GM23338 (cell line): ENCODE measurements at regions not wholly inside any gene's neighbourhood (a gene's known extent, or its start where the extent isn't known, plus 50 kb on each side); places are given as distances from the start of the nearest gene placed in this dataset.

Experiments
- ATAC-seq: fragments of 200-7000 bp; cut with Tn5 transposase; 3 replicates; pipeline ENCODE4 v1.9.1; 2020
- DNase-seq: peaks from one replicate; pipeline ENCODE4 v3.0.0-alpha.2; 2015; ENCODE audit warnings: low spot score
- H2AFZ ChIP-seq: fragments of 200-600 bp; sonication (generic); 2 replicates; pipeline ENCODE4 v1.8.0; 2016; ENCODE audit warnings: antibody characterized with exemption, mild to moderate bottlenecking, moderate library complexity
- H3F3A ChIP-seq: fragments of 200-600 bp; sonication (generic); replicated peaks from 2 replicates; pipeline ENCODE4 v1.8.0; 2017; ENCODE audit warnings: antibody characterized with exemption, mixed run types, low read depth
- H3K27ac ChIP-seq: fragments of 200-600 bp; sonication (generic); 2 replicates; pipeline ENCODE4 v1.6.1; 2016; ENCODE audit warnings: low read depth
- H3K27me3 ChIP-seq: fragments of 200-600 bp; sonication (generic); 2 replicates; pipeline ENCODE4 v1.8.0; 2016; ENCODE audit warnings: mild to moderate bottlenecking, mixed run types, moderate library complexity; ENCODE audit not compliant: insufficient read depth
- H3K36me3 ChIP-seq: fragments of 200-600 bp; sonication (generic); 2 replicates; pipeline ENCODE4 v1.8.0; 2016; ENCODE audit warnings: mild to moderate bottlenecking; ENCODE audit not compliant: insufficient read depth
- H3K4me1 ChIP-seq: fragments of 200-600 bp; sonication (generic); 2 replicates; pipeline ENCODE4 v1.8.0; 2016; ENCODE audit warnings: mild to moderate bottlenecking, moderate library complexity; ENCODE audit not compliant: insufficient read depth
- H3K4me2 ChIP-seq: fragments of 200-600 bp; sonication (generic); 2 replicates; pipeline ENCODE4 v1.7.1; 2017; ENCODE audit warnings: mixed run types
- H3K4me3 ChIP-seq: fragments of 200-600 bp; sonication (generic); 2 replicates; pipeline ENCODE4 v1.6.1; 2016; ENCODE audit warnings: mixed run types
- H3K79me2 ChIP-seq: fragments of 200-600 bp; sonication (generic); replicated peaks from 2 replicates; pipeline ENCODE4 v1.8.0; 2017; ENCODE audit warnings: mild to moderate bottlenecking; ENCODE audit not compliant: insufficient read depth
- H3K9me2 ChIP-seq: fragments of 200-600 bp; sonication (generic); 2 replicates; pipeline ENCODE4 v1.8.0; 2017; ENCODE audit not compliant: insufficient read depth
- H4K20me1 ChIP-seq: fragments of 200-600 bp; sonication (generic); replicated peaks from 2 replicates; pipeline ENCODE4 v1.8.0; 2017; ENCODE audit warnings: mild to moderate bottlenecking; ENCODE audit not compliant: insufficient read depth
- H3K27ac Mint-ChIP-seq: 2 replicates; pipeline ENCODE4 v1.8.0; 2020; ENCODE audit warnings: inconsistent platforms, mild to moderate bottlenecking, moderate library complexity, mixed read lengths
- H3K27me3 Mint-ChIP-seq: 3 replicates; pipeline ENCODE4 v1.8.0; 2022; ENCODE audit warnings: low read depth, mild to moderate bottlenecking, moderate library complexity, mixed read lengths, inconsistent platforms; ENCODE audit not compliant: insufficient read depth, poor library complexity
- H3K36me3 Mint-ChIP-seq: 3 replicates; pipeline ENCODE4 v1.8.0; 2021; ENCODE audit warnings: low read depth, mild to moderate bottlenecking, inconsistent platforms, moderate library complexity, mixed read lengths
- H3K4me1 Mint-ChIP-seq: 3 replicates; pipeline ENCODE4 v1.8.0; 2020; ENCODE audit warnings: mild to moderate bottlenecking, inconsistent platforms, mixed read lengths
- H3K4me3 Mint-ChIP-seq: 3 replicates; pipeline ENCODE4 v1.8.0; 2021; ENCODE audit warnings: moderate library complexity, mild to moderate bottlenecking, inconsistent platforms, mixed read lengths
- H3K9me3 Mint-ChIP-seq: 3 replicates; pipeline ENCODE4 v1.8.0; 2020; ENCODE audit warnings: moderate library complexity, mild to moderate bottlenecking, inconsistent platforms, mixed read lengths
- POLR2AphosphoS5 ChIP-seq: IDR thresholded peaks from 2 replicates; pipeline ENCODE4 v1.6.1; 2016; ENCODE audit warnings: antibody characterized with exemption, low read depth
- TF ChIP-seq, protein P1 (sequence below): fragments of 250-450 bp; sonication (Bioruptor Pico); IDR thresholded peaks from 2 replicates; pipeline ENCODE4 v1.5.0; 2020; ENCODE audit warnings: mild to moderate bottlenecking, moderate library complexity
- TF ChIP-seq, protein P2 (sequence below): IDR thresholded peaks from 2 replicates; pipeline ENCODE4 v1.6.1; 2016; ENCODE audit warnings: antibody characterized with exemption

DNA sequence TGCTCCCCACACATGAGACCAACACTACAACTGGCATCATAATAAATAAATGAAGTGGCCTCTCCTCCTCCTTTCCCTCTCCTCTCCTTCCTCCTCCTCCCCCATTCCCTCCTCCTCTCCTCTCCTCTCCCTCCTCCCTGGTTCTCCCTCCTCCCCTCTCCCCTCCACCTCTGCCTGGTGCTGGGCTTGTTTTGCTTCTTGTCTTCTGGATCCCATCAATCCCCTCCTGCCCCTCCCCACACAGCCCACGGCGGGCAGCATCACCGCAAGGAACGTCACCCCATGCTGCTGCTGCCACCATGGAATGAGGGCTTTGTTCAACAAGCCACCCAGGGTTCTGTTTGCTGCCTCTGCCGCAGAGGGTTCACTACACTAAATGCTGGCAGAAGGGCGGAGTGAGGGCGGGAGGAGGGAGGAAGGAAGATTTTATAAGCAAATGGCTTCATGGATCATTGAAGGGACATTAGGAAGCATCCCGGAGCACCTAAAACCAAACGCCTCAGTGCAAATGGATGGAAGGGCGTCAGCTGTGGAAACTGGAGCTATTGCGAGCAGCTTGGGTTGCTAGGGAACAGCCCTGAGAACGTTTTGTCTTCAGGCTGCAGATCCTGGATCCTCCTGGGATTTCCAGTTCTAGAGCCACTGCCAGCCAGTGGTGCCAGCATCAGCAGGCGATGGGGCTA lies 379.7 kb upstream of the ZMIZ1 start (continued):
- TF ChIP-seq, protein P1, sequence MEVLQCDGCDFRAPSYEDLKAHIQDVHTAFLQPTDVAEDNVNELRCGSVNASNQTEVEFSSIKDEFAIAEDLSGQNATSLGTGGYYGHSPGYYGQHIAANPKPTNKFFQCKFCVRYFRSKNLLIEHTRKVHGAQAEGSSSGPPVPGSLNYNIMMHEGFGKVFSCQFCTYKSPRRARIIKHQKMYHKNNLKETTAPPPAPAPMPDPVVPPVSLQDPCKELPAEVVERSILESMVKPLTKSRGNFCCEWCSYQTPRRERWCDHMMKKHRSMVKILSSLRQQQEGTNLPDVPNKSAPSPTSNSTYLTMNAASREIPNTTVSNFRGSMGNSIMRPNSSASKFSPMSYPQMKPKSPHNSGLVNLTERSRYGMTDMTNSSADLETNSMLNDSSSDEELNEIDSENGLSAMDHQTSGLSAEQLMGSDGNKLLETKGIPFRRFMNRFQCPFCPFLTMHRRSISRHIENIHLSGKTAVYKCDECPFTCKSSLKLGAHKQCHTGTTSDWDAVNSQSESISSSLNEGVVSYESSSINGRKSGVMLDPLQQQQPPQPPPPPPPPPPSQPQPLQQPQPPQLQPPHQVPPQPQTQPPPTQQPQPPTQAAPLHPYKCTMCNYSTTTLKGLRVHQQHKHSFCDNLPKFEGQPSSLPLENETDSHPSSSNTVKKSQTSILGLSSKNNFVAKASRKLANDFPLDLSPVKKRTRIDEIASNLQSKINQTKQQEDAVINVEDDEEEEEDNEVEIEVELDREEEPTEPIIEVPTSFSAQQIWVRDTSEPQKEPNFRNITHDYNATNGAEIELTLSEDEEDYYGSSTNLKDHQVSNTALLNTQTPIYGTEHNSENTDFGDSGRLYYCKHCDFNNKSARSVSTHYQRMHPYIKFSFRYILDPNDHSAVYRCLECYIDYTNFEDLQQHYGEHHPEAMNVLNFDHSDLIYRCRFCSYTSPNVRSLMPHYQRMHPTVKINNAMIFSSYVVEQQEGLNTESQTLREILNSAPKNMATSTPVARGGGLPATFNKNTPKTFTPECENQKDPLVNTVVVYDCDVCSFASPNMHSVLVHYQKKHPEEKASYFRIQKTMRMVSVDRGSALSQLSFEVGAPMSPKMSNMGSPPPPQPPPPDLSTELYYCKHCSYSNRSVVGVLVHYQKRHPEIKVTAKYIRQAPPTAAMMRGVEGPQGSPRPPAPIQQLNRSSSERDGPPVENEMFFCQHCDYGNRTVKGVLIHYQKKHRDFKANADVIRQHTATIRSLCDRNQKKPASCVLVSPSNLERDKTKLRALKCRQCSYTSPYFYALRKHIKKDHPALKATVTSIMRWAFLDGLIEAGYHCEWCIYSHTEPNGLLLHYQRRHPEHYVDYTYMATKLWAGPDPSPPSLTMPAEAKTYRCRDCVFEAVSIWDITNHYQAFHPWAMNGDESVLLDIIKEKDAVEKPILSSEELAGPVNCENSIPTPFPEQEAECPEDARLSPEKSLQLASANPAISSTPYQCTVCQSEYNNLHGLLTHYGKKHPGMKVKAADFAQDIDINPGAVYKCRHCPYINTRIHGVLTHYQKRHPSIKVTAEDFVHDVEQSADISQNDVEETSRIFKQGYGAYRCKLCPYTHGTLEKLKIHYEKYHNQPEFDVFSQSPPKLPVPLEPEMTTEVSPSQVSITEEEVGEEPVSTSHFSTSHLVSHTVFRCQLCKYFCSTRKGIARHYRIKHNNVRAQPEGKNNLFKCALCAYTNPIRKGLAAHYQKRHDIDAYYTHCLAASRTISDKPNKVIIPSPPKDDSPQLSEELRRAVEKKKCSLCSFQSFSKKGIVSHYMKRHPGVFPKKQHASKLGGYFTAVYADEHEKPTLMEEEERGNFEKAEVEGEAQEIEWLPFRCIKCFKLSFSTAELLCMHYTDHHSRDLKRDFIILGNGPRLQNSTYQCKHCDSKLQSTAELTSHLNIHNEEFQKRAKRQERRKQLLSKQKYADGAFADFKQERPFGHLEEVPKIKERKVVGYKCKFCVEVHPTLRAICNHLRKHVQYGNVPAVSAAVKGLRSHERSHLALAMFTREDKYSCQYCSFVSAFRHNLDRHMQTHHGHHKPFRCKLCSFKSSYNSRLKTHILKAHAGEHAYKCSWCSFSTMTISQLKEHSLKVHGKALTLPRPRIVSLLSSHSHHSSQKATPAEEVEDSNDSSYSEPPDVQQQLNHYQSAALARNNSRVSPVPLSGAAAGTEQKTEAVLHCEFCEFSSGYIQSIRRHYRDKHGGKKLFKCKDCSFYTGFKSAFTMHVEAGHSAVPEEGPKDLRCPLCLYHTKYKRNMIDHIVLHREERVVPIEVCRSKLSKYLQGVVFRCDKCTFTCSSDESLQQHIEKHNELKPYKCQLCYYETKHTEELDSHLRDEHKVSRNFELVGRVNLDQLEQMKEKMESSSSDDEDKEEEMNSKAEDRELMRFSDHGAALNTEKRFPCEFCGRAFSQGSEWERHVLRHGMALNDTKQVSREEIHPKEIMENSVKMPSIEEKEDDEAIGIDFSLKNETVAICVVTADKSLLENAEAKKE = no peak
- TF ChIP-seq, protein P2, sequence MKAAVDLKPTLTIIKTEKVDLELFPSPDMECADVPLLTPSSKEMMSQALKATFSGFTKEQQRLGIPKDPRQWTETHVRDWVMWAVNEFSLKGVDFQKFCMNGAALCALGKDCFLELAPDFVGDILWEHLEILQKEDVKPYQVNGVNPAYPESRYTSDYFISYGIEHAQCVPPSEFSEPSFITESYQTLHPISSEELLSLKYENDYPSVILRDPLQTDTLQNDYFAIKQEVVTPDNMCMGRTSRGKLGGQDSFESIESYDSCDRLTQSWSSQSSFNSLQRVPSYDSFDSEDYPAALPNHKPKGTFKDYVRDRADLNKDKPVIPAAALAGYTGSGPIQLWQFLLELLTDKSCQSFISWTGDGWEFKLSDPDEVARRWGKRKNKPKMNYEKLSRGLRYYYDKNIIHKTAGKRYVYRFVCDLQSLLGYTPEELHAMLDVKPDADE = no peak

DNA sequence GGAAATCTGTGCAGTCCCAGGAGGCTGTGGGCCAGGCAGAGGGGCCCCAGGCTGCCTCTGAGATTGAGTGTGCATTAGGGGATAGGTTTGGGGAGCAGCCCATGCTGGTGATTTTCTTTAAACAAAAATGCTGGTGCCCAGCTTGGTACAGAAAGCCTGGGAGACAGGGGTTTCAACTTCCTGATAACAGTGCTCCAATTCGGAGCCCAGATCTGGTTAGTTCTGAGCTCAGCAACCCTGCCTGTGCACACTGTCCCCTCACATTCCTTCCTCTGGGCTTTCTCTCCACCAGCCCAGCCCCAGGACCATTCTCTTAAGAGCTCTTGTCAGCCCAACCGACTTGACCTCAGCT lies 379.2 kb upstream of the ZMIZ1 start:
- H3K4me2 ChIP-seq = no peak overlapping the region
- no peak overlapping the region for H3K27ac Mint-ChIP-seq
- no peaks in the 10 kb centered on the region for H3K9me2 ChIP-seq
- no peaks in the 10 kb centered on the region; the same call in 2 of the 3 replicates for H3K9me3 Mint-ChIP-seq
- DNase-seq (no peak), ATAC-seq (peak; percentile 31; the same call in 2 of the 3 replicates)
- no peaks in the 10 kb centered on the region; the same call in 2 of the 3 replicates for H3K36me3 Mint-ChIP-seq
- no peak overlapping the region for H3K4me3 ChIP-seq
- H3K36me3 ChIP-seq = no peaks in the 10 kb centered on the region
- no peaks in the 10 kb centered on the region for H3K4me1 ChIP-seq
- H3K4me1 Mint-ChIP-seq = no peaks in the 10 kb centered on the region
- H4K20me1 ChIP-seq = no peaks in the 10 kb centered on the region
- H3K4me3 Mint-ChIP-seq = no peak overlapping the region
- H3K27ac ChIP-seq = no peak overlapping the region
- H3F3A ChIP-seq = no peaks in the 10 kb centered on the region
- no peaks in the 10 kb centered on the region for H3K27me3 Mint-ChIP-seq
- H3K27me3 ChIP-seq = no peaks in the 10 kb centered on the region
- H3K79me2 ChIP-seq = no peaks in the 10 kb centered on the region
- no peak overlapping the region for H2AFZ ChIP-seq
- no peak for TF ChIP-seq POLR2AphosphoS5
- TF ChIP-seq, protein P1 = no peak
